ENCODE measurements at regions not wholly inside any gene's neighbourhood (a gene's known extent, or its start where the extent isn't known, plus 50 kb on each side); places are given as distances from the start of the nearest gene placed in this dataset.

DNA sequence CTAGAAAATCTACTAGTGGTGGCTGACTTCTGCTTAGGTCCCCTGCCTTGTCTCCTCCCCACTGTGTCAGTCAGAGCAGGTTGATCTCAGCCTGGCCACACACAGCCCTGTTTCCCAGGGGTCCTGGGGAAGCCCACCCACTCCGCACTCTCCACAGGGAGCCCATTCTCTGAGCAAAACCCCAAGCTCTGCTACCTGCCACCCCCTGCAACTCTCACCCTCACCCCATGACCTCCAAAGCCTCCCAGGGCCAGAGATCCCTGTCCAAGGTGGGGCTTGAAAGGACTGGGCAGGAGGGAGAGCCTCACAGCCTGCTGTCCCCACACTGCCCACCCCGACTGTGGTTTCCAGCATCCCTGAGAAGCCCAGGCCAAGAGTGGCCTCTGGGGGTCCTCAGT lies 58.8 kb upstream of the ZNF536 start:
- Histone ChIP-seq H3K4me1 (peaks cover 0 to 9% (median under 1%) of the 10 kb centered on the region in 4 donors), H3K27me3 (no peaks in the 10 kb centered on the region), H3K27ac (no peak overlapping the region), H3K4me3 (no peak overlapping the region), H3K9me3 (no peaks in the 10 kb centered on the region), H3K36me3 (no peaks in the 10 kb centered on the region)
- 82 to 85% methylated on average over 2 of the region's 2 CpGs for WGBS, 2 donors
- DNase-seq (ENCODE audit: low spot score in 2 of 2): no peak
- TF ChIP-seq, protein P1, sequence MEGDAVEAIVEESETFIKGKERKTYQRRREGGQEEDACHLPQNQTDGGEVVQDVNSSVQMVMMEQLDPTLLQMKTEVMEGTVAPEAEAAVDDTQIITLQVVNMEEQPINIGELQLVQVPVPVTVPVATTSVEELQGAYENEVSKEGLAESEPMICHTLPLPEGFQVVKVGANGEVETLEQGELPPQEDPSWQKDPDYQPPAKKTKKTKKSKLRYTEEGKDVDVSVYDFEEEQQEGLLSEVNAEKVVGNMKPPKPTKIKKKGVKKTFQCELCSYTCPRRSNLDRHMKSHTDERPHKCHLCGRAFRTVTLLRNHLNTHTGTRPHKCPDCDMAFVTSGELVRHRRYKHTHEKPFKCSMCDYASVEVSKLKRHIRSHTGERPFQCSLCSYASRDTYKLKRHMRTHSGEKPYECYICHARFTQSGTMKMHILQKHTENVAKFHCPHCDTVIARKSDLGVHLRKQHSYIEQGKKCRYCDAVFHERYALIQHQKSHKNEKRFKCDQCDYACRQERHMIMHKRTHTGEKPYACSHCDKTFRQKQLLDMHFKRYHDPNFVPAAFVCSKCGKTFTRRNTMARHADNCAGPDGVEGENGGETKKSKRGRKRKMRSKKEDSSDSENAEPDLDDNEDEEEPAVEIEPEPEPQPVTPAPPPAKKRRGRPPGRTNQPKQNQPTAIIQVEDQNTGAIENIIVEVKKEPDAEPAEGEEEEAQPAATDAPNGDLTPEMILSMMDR (IDR thresholded peaks at IDR 0.05): no peak
- TF ChIP-seq EP300 (IDR thresholded peaks at IDR 0.05) (no peak), POLR2A (IDR thresholded peaks at IDR 0.05) (no peak)

DNA sequence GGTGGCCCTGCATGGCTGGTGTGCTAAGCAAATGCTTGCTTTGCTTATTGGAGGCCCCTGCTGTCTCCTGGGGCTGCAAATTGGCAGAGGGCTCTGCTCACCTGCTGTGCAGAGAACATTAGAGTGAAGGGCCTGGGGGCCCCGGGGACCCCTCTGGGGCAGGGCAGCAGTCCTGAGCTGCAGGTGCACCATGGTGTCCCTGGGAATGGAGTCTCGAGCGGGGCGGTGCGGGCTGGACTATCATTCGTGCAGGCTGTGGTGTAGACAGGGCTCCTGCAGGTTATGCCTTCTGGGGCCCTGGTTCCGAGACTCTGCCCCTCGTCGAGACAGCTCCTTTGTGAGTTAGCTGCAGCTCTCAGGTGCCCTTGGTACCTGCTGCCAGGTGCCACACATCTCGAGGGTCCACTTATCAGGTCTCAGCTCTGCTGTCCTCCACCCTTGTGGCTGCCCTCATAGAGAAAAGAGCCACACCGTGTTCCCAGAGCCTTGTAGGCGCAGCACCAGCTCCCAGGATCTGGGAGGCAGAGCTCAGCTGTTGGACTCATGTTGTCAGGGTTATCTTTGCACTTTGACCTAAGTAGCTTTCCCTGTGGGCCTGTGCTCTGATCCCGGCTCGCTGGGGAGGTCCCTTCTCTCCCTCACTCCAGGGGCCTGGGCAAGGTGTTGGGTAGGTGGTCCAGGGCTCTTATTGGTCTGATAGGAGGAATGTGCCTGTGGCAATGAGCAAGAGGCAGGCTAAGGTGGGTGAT lies 58.0 kb upstream of the ZNF536 start:
- DNase-seq (ENCODE audit: low spot score in 2 of 2): peak in 1 of 2 donors; percentile 3
- 89 to 92% methylated on average over 10 to 13 of the region's 14 CpGs for WGBS, 2 donors
- TF ChIP-seq POLR2A (IDR thresholded peaks at IDR 0.05) (no peak), EP300 (IDR thresholded peaks at IDR 0.05) (no peak)
- TF ChIP-seq, protein P1 (IDR thresholded peaks at IDR 0.05): no peak

DNA sequence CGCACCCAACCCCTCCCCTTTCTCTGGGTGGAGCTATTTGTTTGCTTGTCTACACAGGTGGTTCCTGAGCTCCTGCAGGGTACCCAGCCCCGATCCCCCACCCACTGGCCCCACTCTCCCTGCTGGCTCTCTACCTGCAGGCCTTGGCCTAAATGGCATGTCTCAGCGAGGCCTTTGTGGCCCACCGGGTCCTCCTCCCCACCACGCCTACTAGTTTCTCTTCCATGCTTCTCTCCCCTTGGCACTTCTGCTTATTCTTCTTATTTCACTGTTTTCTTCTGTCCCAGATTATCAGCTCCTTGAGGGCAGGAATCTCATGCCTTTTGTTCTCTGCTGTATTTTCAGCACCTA lies 57.4 kb upstream of the ZNF536 start:
- H3K27me3 ChIP-seq: no peaks in the 10 kb centered on the region
- H3K36me3 ChIP-seq: no peaks in the 10 kb centered on the region
- no peaks in the 10 kb centered on the region for H3K9me3 ChIP-seq
- 92 to 95% methylated on average over 5 of the region's 5 CpGs for WGBS, 2 donors
- H3K4me1 ChIP-seq: peaks cover 0 to under 1% (median 0%) of the 10 kb centered on the region in 4 donors
- H3K27ac ChIP-seq: no peak overlapping the region
- DNase-seq (ENCODE audit: low spot score in 2 of 2): no peak
- no peak overlapping the region for H3K4me3 ChIP-seq
- TF ChIP-seq, protein P1 (IDR thresholded peaks at IDR 0.05): no peak
- TF ChIP-seq EP300 (IDR thresholded peaks at IDR 0.05): no peak
- no peak for TF ChIP-seq POLR2A (IDR thresholded peaks at IDR 0.05)

More for the DNA sequence above, 58.0 kb upstream of the ZNF536 start:
- no peaks in the 10 kb centered on the region for H3K27me3 ChIP-seq
- H3K27ac ChIP-seq: no peak overlapping the region
- no peaks in the 10 kb centered on the region for H3K9me3 ChIP-seq
- no peak overlapping the region for H3K4me3 ChIP-seq
- H3K36me3 ChIP-seq: no peaks in the 10 kb centered on the region
- H3K4me1 ChIP-seq: peaks cover 0 to 6% (median 0%) of the 10 kb centered on the region in 4 donors

DNA sequence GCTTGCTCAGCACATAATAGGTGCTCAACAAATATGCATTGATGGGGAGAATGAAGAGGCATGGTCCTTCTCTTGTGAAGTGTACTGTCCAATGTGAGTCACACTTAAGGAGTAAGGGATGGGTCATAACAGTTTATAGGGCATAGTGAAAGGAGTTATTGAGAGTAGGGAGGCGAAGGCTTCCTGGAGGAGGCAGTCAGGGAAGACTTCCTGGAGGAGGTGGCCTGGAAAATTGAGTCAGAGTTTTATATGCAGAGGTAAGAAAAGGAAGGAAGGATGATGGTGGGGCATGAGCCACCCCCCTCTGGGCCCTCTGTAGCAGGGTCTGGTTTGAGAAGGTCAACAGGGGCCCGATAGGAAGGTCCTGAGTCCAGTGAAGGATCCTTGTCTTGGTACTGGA lies 57.0 kb upstream of the ZNF536 start:
- 94 to 100% methylated on average over 2 of the region's 2 CpGs for WGBS, 2 donors
- Histone ChIP-seq H3K4me3 (no peak overlapping the region), H3K9me3 (no peaks in the 10 kb centered on the region), H3K27ac (no peak overlapping the region), H3K4me1 (no peaks in the 10 kb centered on the region), H3K27me3 (no peaks in the 10 kb centered on the region), H3K36me3 (no peaks in the 10 kb centered on the region)
- TF ChIP-seq EP300 (IDR thresholded peaks at IDR 0.05) (no peak), POLR2A (IDR thresholded peaks at IDR 0.05) (no peak)
- TF ChIP-seq, protein P1 (IDR thresholded peaks at IDR 0.05): no peak
- DNase-seq (ENCODE audit: low spot score in 2 of 2): no peak

DNA sequence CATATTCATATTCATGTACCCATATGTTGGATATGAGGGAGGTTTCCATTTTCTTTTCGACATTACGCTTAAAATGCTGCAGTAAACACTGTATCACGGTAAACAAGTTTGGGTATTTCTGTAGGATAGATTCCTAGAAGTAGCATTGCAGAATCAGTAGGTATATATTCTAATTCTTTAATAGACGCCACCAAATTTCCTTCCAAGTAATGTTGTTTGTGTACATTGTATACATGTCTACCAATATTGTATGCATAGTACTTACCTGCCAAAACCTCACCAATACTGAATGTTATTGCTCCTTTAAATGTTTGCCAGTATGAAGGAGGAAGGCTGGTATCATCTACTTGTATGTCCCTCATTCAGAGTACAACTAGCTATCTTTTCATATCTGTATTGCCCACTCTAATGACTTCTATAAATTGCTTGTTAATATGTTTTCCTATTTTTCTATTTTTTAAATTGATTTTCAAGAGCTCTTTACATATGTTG lies 56.1 kb upstream of the ZNF536 start:
- Histone ChIP-seq H3K27me3 (no peaks in the 10 kb centered on the region), H3K4me1 (no peaks in the 10 kb centered on the region), H3K9me3 (no peaks in the 10 kb centered on the region), H3K27ac (no peak overlapping the region), H3K4me3 (no peak overlapping the region), H3K36me3 (no peaks in the 10 kb centered on the region)
- DNase-seq (ENCODE audit: low spot score in 2 of 2): no peak
- WGBS, 2 donors: 97 to 99% methylated on average over 4 of the region's 4 CpGs
- no peak for TF ChIP-seq EP300 (IDR thresholded peaks at IDR 0.05)
- TF ChIP-seq POLR2A (IDR thresholded peaks at IDR 0.05): no peak

Measured in tibial nerve (tissue), 4 donors.